Astrocyte (in vitro differentiated cells and primary cell): ENCODE measurements at regions not wholly inside any gene's neighbourhood (a gene's known extent, or its start where the extent isn't known, plus 50 kb on each side); places are given as distances from the start of the nearest gene placed in this dataset.

Source experiments
- DNase-seq: peaks from one replicate; pipeline ENCODE4 v3.0.0-alpha.2; 2010; ENCODE audit warnings: low read depth
- FAIRE-seq: peaks from 2 replicates; lab custom pipeline; 2011; peaks lifted over from hg19 to GRCh38; lab: Jason Lieb, UNC
- H2AFZ ChIP-seq: 2 replicates; pipeline ENCODE4 v1.6.0; 2012; ENCODE audit warnings: low read depth, low read length, inconsistent platforms
- H3K27ac ChIP-seq: 2 replicates; pipeline ENCODE4 v1.5.1; 2011; ENCODE audit warnings: low read depth, low read length, inconsistent platforms
- H3K27me3 ChIP-seq: 2 replicates; pipeline ENCODE4 v1.6.0; 2011; ENCODE audit warnings: low read length, inconsistent platforms; ENCODE audit not compliant: insufficient read depth
- H3K36me3 ChIP-seq: 2 replicates; pipeline ENCODE4 v1.5.1; 2011; ENCODE audit warnings: low read length, inconsistent platforms; ENCODE audit not compliant: insufficient read depth
- H3K4me1 ChIP-seq: 2 replicates; pipeline ENCODE4 v1.5.1; 2011; ENCODE audit warnings: low read length, inconsistent platforms; ENCODE audit not compliant: insufficient read depth
- H3K4me2 ChIP-seq: 2 replicates; pipeline ENCODE4 v1.6.0; 2012; ENCODE audit warnings: low read length, inconsistent platforms
- H3K4me3 ChIP-seq: 2 replicates; pipeline ENCODE4 v1.5.1; 2011; ENCODE audit warnings: low read depth, mild to moderate bottlenecking, low read length, inconsistent platforms; ENCODE audit not compliant: insufficient read depth
- H3K79me2 ChIP-seq: 2 replicates; pipeline ENCODE4 v1.6.0; 2012; ENCODE audit warnings: mild to moderate bottlenecking, low read length, inconsistent platforms; ENCODE audit not compliant: insufficient read depth
- H3K9ac ChIP-seq: 2 replicates; pipeline ENCODE4 v1.6.0; 2012; ENCODE audit warnings: mild to moderate bottlenecking, low read length, inconsistent platforms
- H3K9me3 ChIP-seq: 2 replicates; pipeline ENCODE4 v1.5.1; 2012; ENCODE audit warnings: low read depth, mild to moderate bottlenecking, low read length, inconsistent platforms; ENCODE audit not compliant: insufficient read depth
- H4K20me1 ChIP-seq: 2 replicates; pipeline ENCODE4 v1.6.0; 2012; ENCODE audit warnings: low read length, inconsistent platforms; ENCODE audit not compliant: insufficient read depth
- H3K27ac Mint-ChIP-seq: one replicate; pipeline ENCODE4 v1.8.0; 2021; ENCODE audit warnings: mild to moderate bottlenecking, mixed read lengths; ENCODE audit not compliant: unreplicated experiment
- H3K27me3 Mint-ChIP-seq: one replicate; pipeline ENCODE4 v1.8.0; 2021; ENCODE audit warnings: low read depth, mixed read lengths; ENCODE audit not compliant: unreplicated experiment
- H3K36me3 Mint-ChIP-seq: one replicate; pipeline ENCODE4 v1.8.0; 2021; ENCODE audit warnings: low read depth, mixed read lengths; ENCODE audit not compliant: unreplicated experiment
- H3K4me1 Mint-ChIP-seq: one replicate; pipeline ENCODE4 v1.8.0; 2021; ENCODE audit warnings: low read depth, mixed read lengths; ENCODE audit not compliant: unreplicated experiment
- H3K4me3 Mint-ChIP-seq: one replicate; pipeline ENCODE4 v1.8.0; 2021; ENCODE audit warnings: mild to moderate bottlenecking, moderate library complexity, mixed read lengths; ENCODE audit not compliant: unreplicated experiment
- H3K9me3 Mint-ChIP-seq: one replicate; pipeline ENCODE4 v1.8.0; 2021; ENCODE audit warnings: mild to moderate bottlenecking, mixed read lengths; ENCODE audit not compliant: unreplicated experiment
- EZH2 ChIP-seq: IDR thresholded peaks from 2 replicates; pipeline ENCODE4 v1.6.1; 2012; ENCODE audit warnings: mild to moderate bottlenecking, low read length, inconsistent platforms; ENCODE audit not compliant: insufficient read depth
- TF ChIP-seq, protein P1 (sequence below): IDR thresholded peaks from 2 replicates; pipeline ENCODE4 v1.5.1; 2011; ENCODE audit warnings: low read depth, mild to moderate bottlenecking, inconsistent platforms, low read length, moderate library complexity; ENCODE audit not compliant: insufficient read depth

DNA sequence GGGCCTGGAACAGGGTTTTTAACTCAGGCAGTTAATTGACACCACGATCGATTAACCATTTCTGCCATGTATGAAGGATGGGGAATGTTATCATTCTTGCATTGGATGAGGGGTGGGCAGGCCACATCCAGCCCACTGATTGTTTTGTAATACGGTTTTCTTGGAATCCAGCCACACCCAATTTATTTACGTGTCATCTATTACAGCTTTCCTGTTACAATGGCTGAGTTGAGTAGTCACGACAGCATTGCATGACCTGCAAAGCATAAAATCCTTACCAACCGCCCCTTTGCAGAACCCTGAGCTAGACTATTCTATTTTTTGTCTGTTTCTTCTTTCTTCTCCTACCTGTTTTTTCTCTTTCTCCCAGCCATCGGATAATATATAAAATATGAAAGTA, 122.0 kb upstream of the STC2 start:
- Histone ChIP-seq H3K4me3 (no peak overlapping the region), H3K4me1 (peaks cover 24% of the 10 kb centered on the region), H3K36me3 (no peaks in the 10 kb centered on the region), H2AFZ (no peak overlapping the region), H3K27me3 (no peaks in the 10 kb centered on the region), H3K27ac (no peak overlapping the region), H3K79me2 (no peaks in the 10 kb centered on the region), H3K9me3 (no peaks in the 10 kb centered on the region), H3K4me2 (no peak overlapping the region), H3K9ac (no peak overlapping the region), H4K20me1 (no peaks in the 10 kb centered on the region)
- DNase-seq: no peak
- no peaks in the 10 kb centered on the region for H3K27me3 Mint-ChIP-seq
- peaks cover 28% of the 10 kb centered on the region for H3K4me1 Mint-ChIP-seq
- H3K27ac Mint-ChIP-seq: no peak overlapping the region
- H3K36me3 Mint-ChIP-seq: no peaks in the 10 kb centered on the region
- FAIRE-seq: no peak
- H3K4me3 Mint-ChIP-seq: no peak overlapping the region
- H3K9me3 Mint-ChIP-seq: no peaks in the 10 kb centered on the region
- no peak for TF ChIP-seq EZH2
- TF ChIP-seq, protein P1, sequence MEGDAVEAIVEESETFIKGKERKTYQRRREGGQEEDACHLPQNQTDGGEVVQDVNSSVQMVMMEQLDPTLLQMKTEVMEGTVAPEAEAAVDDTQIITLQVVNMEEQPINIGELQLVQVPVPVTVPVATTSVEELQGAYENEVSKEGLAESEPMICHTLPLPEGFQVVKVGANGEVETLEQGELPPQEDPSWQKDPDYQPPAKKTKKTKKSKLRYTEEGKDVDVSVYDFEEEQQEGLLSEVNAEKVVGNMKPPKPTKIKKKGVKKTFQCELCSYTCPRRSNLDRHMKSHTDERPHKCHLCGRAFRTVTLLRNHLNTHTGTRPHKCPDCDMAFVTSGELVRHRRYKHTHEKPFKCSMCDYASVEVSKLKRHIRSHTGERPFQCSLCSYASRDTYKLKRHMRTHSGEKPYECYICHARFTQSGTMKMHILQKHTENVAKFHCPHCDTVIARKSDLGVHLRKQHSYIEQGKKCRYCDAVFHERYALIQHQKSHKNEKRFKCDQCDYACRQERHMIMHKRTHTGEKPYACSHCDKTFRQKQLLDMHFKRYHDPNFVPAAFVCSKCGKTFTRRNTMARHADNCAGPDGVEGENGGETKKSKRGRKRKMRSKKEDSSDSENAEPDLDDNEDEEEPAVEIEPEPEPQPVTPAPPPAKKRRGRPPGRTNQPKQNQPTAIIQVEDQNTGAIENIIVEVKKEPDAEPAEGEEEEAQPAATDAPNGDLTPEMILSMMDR: no peak

DNA sequence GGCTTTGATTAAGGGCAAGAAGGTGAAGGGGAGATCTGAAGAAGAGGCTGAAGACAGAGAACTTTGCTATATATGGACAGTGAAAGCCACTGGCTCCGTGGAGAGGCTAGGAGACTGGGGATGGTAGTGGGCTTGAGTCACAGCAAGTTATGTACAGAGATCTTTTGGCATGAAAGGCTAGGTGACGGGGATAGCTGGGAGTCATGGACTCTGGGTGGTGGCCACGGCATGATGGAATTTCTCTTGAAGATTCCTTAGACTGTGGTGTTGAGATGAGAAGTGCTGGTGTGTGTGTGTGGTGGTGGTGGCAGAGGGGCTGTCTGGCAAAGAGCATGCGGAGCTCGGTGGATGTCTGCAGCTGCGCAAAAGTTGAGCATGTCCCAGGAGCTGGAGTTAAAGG, 120.6 kb upstream of the STC2 start:
- FAIRE-seq: no peak
- TF ChIP-seq, protein P1: no peak
- no peak for TF ChIP-seq EZH2
- Mint-ChIP-seq H3K4me1 (peaks cover 14% of the 10 kb centered on the region), H3K9me3 (no peaks in the 10 kb centered on the region), H3K27me3 (no peaks in the 10 kb centered on the region), H3K4me3 (no peak overlapping the region), H3K27ac (no peak overlapping the region), H3K36me3 (no peaks in the 10 kb centered on the region)
- no peak overlapping the region for H2AFZ ChIP-seq
- peaks cover 11% of the 10 kb centered on the region for H3K4me1 ChIP-seq
- DNase-seq: no peak
- no peak overlapping the region for H3K9ac ChIP-seq
- H4K20me1 ChIP-seq: no peaks in the 10 kb centered on the region
- no peak overlapping the region for H3K4me3 ChIP-seq
- no peaks in the 10 kb centered on the region for H3K79me2 ChIP-seq
- no peaks in the 10 kb centered on the region for H3K27me3 ChIP-seq
- no peaks in the 10 kb centered on the region for H3K9me3 ChIP-seq
- H3K27ac ChIP-seq: no peak overlapping the region
- H3K36me3 ChIP-seq: no peaks in the 10 kb centered on the region
- no peak overlapping the region for H3K4me2 ChIP-seq

DNA sequence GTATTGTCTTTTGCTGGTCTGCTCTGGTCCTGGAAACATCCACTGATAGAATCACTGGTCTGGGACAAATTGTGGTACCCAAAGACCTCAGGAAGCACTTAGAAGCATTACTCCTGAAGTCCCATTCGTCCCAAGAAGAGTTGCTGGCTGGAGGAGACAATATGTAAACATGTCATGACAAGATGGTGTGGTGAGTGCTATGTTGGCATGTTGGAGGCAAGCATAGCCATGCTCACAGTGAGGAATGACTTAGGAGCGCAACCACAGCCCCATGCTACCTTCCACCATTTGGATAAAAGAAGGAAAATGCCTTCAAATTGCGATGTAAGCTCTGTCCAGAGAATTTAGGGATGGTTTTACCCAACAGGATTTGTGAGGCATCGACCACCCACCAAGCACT, 115.8 kb upstream of the STC2 start:
- no peaks in the 10 kb centered on the region for H3K36me3 Mint-ChIP-seq
- no peak overlapping the region for H3K27ac ChIP-seq
- H3K4me2 ChIP-seq: no peak overlapping the region
- no peak overlapping the region for H2AFZ ChIP-seq
- no peak overlapping the region for H3K4me3 Mint-ChIP-seq
- no peaks in the 10 kb centered on the region for H3K27me3 ChIP-seq
- no peak overlapping the region for H3K4me3 ChIP-seq
- no peak overlapping the region for H3K27ac Mint-ChIP-seq
- H3K9me3 Mint-ChIP-seq: peaks cover 2% of the 10 kb centered on the region
- FAIRE-seq (no peak), DNase-seq (no peak)
- TF ChIP-seq EZH2: no peak
- H4K20me1 ChIP-seq: no peaks in the 10 kb centered on the region
- H3K9me3 ChIP-seq: no peaks in the 10 kb centered on the region
- H3K79me2 ChIP-seq: no peaks in the 10 kb centered on the region
- H3K4me1 ChIP-seq: no peaks in the 10 kb centered on the region
- H3K9ac ChIP-seq: no peak overlapping the region
- peaks cover under 1% of the 10 kb centered on the region for H3K27me3 Mint-ChIP-seq
- H3K36me3 ChIP-seq: no peaks in the 10 kb centered on the region
- H3K4me1 Mint-ChIP-seq: peaks cover 6% of the 10 kb centered on the region
